Astrocyte (in vitro differentiated cells and primary cell): ENCODE measurements at regions not wholly inside any gene's neighbourhood (a gene's known extent, or its start where the extent isn't known, plus 50 kb on each side); places are given as distances from the start of the nearest gene placed in this dataset.

Experiments
- EZH2 ChIP-seq: IDR thresholded peaks from 2 replicates; pipeline ENCODE4 v1.6.1; 2012; ENCODE audit warnings: mild to moderate bottlenecking, low read length, inconsistent platforms; ENCODE audit not compliant: insufficient read depth
- TF ChIP-seq, protein P1 (sequence below): IDR thresholded peaks from 2 replicates; pipeline ENCODE4 v1.5.1; 2011; ENCODE audit warnings: low read depth, mild to moderate bottlenecking, inconsistent platforms, low read length, moderate library complexity; ENCODE audit not compliant: insufficient read depth

- TF ChIP-seq, protein P1, sequence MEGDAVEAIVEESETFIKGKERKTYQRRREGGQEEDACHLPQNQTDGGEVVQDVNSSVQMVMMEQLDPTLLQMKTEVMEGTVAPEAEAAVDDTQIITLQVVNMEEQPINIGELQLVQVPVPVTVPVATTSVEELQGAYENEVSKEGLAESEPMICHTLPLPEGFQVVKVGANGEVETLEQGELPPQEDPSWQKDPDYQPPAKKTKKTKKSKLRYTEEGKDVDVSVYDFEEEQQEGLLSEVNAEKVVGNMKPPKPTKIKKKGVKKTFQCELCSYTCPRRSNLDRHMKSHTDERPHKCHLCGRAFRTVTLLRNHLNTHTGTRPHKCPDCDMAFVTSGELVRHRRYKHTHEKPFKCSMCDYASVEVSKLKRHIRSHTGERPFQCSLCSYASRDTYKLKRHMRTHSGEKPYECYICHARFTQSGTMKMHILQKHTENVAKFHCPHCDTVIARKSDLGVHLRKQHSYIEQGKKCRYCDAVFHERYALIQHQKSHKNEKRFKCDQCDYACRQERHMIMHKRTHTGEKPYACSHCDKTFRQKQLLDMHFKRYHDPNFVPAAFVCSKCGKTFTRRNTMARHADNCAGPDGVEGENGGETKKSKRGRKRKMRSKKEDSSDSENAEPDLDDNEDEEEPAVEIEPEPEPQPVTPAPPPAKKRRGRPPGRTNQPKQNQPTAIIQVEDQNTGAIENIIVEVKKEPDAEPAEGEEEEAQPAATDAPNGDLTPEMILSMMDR, result no peak
- TF ChIP-seq EZH2, result no peak
These were observed 520.7 kb upstream of the NBEA start for GRCh38 chr13:34421347-34421719.
